ENCODE measurements at regions not wholly inside any gene's neighbourhood (a gene's known extent, or its start where the extent isn't known, plus 50 kb on each side); places are given as distances from the start of the nearest gene placed in this dataset.
"Not testable (repeated sequence)": the region's sequence is repeated elsewhere in the genome, so short reads cannot be mapped to it uniquely, and the experiment has no call there.

GRCh38 chrX:115408771-115409400 is 119.4 kb downstream of the LUZP4 start:
- no peak for DNase-seq

GRCh38 chrX:115409551-115409950 is 120.0 kb downstream of the LUZP4 start:
- no peak for DNase-seq

DNA sequence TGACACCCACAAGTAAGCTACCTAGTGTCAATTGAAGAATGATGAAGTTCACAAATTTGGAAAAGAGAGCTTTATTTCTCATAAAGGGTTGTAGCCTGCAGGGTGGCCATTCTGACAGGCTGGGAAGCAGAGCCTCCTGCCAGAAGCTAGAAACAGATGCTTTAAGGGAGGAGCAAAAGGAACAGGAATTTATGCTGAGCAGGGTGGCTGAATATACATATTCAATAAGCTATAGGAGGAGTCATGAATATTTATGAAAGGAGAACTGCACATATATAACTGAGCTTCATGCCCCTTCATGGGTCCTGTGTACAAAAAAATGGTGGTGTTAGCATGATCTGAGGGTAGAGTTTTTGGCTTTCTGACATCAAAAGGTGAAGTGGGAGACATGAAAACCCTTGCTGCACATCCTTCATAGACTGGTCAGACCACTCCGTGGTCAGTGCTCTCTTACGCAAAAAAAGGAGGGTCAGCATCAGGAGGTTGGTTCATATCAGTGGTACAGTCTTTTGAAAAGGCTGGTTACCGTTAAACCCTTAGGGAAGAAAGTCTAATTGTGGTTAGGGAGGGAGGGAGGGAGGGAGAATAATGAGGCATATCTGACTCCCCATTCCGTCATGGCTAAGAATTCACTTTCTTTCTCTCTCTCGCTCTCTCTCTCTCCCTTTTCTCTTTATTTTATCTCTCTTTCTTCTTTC is 121.4 kb downstream of the LUZP4 start:
- DNase-seq = no peak

GRCh38 chrX:115413246-115413878 is 123.8 kb downstream of the LUZP4 start:
- no peak for DNase-seq

DNA sequence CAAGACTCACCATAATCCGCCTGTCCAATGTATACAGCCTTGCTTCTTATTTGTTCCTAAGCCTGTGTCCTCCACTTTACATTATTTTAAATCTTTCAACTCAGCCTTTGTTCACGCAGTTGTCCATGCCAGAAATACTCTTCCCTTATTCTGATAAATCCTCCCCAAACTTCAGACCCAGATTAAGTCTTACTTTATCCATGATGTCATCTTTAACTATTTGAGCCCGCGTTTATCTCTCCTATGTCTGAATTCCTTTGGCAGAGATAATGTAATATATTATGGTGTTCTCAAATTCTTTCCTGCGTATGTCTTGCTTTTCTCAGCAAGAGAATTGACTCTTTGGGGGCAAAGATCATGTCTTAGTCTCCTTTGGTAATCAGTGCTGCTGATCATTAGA is 129.6 kb downstream of the LUZP4 start:
- no peak for DNase-seq

DNA sequence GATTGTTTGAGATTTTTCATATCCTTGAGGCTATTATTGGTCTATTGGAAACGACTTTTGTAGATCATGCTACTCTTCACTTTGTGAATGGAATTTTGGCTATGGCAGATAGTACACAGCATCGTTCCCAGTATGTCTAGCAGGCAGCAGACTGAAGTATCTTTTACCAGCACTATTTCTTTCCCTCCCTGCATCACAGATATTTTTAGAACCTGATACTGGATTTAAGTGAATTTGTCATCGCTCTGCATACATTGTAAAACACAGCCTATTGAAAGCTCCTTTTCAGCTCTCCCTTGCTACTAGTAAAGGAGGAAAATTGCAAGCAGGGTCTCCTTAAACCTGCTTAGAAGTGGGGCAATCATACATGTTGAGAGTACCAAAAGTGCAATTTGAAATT is 133.6 kb downstream of the LUZP4 start:
- DNase-seq = no peak

DNA sequence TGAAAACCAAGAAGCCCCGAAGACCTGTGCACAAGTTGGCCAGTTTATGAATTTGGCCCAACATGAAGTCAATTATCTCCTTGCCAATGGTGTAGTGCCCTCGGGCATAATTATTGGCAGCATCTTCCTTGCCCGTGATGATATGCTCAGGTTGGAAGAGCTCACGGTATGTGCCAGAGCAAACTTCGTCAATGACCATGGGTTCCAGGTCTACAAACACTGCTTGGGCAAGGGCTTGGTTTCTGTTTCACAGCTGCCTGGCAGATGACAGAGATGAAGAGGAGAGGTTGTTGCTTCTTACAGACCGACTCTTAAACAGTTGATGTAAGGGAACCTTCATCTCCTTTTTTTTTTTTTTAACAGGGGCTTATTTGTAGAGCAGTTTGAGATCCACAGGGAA is 135.6 kb upstream of the PLS3 start:
- DNase-seq = no peak

DNA sequence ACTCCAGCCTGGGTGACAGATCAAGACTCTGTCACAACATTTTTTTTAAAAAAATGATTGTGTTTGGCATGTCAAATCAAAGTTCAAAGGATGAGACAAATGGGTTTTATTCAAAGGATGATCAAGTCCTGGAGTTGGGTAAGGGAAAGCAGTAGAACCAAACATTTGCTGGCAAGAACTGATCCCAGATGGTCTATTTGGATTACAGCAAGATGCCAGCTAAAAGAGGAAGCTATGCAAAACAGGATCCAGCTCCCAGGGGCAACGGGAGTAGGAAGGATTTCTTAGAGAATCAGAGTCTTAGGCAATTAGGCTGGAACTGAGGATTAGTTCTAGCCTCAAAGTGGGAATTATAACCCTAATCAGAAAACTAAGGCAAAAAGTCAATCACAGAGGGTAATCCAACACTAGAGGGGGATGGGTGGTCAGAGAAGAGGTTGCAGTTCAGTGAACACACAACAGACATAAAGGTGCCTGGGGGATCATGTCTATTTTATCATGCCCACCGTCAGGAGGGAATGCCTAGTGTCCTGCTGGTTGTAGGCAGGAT is 133.0 kb upstream of the PLS3 start:
- no peak for DNase-seq

DNA sequence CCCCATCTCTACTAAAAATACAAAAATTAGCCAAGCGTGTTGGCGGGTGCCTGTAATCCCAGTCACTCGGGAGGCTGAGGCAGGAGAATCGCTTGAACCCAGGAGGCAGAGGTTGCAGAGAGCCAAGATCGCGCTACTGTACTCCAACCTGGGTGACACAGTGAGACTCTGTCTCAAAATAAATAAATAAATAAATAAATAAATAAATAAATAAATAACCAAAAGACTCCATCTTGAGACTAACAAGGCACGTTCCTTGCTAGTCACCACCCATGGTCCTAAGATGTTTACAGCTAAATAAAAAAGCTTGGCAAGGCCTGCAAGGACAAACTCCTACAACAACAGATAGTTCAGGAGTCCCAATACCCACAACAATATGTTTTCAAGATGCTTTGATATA is 126.1 kb upstream of the PLS3 start:
- not testable (repeated sequence) for DNase-seq

GRCh38 chrX:115437841-115438595 is 123.0 kb upstream of the PLS3 start:
- no peak for DNase-seq

GRCh38 chrX:115448146-115448545 is 112.8 kb upstream of the PLS3 start:
- no peak for DNase-seq

- no peak for DNase-seq
Observed at GRCh38 chrX:115449742-115450141, 111.2 kb upstream of the PLS3 start.

DNA sequence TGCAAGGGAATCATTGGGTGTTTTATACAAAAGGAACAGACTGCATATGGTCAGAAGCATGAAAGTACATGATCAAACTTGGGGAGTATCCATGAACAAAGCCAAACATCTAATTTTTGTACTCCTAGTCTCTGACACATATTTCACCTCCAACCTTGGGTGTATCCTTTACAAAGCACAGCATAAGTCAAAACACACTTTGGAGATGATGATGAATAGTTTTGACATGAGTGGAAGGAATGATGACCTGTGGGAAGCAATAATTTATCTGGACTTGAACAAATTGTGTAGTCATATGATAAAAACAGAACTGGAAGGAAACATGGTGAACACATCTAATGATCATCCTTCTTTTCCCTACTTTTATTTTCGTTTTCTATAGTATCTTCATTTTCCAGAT is 108.7 kb upstream of the PLS3 start:
- DNase-seq = no peak

DNA sequence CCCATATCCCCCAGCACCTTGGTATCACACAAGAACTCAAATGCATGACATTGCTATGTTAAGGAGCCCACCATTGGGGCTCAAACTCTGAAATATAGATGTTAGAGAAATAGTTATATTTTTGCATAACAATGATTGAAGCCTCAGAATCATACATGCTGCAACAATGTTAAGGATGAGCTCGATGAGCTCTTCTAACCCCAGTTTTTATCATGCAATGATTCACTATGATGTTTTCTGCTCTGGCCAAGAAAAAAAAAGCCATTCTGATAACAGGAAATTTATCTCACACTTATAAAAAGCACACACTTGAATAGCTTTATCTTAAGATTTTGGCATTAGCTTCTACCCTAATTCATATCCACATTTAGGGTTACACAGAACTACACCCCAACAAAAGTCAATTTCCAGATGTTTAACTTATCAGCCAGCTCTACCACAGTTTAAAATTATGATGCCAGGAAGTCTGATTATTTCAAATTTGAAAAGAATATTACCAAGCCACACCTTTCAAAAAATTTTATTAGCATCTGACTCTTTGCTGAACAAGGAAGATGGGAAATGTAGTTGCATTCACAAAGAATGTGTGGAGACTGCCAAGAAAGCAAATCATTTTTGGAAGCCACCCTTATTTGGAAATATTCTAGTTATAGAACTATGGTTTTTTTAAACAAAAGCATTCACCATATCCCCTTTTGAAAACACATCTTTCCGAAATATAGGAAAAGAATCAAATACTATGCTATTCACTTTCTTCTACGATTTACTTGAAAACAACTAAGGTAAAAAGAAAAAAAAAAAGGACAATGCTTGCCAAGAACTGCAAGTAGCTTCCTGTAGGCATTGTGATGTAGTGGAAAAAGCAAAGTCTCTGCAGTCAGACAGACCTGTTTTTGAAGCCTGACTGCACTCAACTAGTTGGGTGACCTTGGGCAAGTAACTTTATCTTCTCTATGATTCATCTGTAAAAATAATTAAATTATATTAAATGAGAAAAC is 100.8 kb upstream of the PLS3 start:
- no peak for DNase-seq

DNA sequence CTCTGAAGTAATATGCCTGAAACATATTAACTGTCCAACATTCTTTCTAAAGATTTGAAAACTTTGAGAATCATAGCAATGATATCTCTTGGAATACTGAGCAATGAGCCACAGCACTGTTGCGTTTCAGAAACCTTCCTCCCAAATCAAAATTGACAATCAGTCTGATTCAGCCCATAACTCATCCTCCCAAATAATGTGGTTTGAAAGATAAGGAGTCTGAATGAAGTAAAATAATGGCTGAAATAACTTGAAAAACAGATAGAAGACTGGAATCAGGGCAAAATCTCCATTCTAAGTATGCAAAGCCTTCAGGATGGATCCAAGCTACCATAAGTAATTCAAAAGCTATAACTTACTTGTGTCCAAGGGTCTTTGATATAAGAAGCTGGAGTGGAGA is 98.6 kb upstream of the PLS3 start:
- no peak for DNase-seq

- no peak for DNase-seq
Observed at GRCh38 chrX:115467961-115468360, 93.0 kb upstream of the PLS3 start.

- no peak for DNase-seq
Observed at GRCh38 chrX:115472131-115472530, 88.8 kb upstream of the PLS3 start.

DNA sequence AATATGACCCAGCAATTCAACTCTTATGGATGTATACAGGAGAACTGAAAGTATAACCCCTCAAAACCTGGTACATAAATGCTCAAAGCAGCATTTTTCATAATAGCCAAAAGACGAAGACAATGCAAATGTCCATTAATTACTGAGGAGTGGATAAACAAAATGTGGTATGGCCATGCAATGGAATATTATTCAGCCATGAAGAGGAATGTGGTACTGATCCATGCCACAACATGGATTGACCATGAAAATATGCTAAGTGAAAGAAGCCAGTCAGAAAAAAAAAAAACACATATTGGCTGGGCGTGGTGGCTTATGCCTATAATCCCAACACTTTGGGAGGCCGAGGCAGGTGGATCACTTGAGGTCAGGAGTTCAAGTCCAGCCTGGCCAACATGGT is 74.5 kb upstream of the PLS3 start:
- DNase-seq = no peak

- no peak for DNase-seq
Observed at GRCh38 chrX:115487608-115488007, 73.4 kb upstream of the PLS3 start.

DNA sequence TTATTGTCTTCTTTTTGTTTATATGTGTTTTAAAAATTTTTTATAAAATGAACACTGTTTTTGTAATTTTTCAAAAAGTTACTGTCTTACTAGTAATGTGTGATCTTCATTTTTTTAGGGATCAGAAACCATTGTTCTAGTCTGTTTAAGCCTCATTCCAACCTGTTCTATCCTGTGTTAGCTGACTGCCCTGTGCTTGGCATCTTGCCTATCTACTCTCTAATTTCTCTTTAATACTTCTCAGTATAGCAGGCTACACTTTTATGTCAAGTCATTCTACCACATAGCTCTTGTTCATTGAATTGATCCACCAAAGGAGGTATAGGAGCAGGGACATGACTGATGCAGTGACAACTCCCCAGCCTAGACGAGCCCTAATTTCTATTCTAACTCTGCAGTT is 70.2 kb upstream of the PLS3 start:
- no peak for DNase-seq

DNA sequence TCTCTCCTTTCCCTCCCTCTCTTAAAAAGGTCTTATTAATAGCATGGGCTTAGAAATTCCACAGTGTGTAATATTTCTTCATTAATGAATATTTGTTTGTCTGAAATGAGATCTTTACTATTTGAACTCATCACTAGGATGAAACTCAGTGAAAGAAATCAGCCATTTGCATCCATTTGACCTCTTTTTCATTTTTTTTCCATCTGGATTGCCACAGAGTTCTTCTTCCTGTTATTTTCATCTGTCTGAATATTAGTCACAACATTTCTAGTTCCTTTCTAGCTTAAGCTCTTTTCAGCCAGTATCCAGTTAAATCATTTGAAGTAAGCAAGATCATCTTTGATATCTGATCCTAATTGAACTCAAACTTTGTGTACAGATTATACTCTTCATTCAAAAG is 69.2 kb upstream of the PLS3 start:
- no peak for DNase-seq

DNA sequence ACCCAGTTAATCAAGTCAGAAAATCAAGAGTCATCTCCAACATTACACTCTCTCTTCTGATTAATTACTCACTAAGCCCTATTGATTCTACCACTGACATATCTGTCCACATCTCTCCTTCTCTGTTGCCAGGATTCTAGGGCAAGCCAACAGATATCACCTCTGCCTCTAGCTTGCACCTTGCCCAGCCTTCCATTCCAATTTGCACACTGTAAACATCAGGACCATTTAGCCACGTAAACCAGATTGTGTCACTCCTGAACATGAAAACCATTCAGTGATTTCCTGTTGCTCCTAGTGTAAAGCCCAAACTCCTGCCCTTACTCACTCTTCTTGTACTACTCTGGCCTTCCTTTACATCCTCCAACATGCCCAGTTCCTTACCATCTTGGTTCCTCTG is 68.0 kb upstream of the PLS3 start:
- no peak for DNase-seq

All from NCI-H2081 treated with DMSO at 0.1 percent for 48 hours (cell line).